ENCODE measurements at regions not wholly inside any gene's neighbourhood (a gene's known extent, or its start where the extent isn't known, plus 50 kb on each side); places are given as distances from the start of the nearest gene placed in this dataset.

GRCh38 chr2:129059476-129059875 is 740.8 kb upstream of the HS6ST1 start:
- DNase-seq, result no peak

GRCh38 chr2:129061069-129061768 is 742.6 kb upstream of the HS6ST1 start:
- DNase-seq, result no peak

GRCh38 chr2:129061769-129062121 is 743.1 kb upstream of the HS6ST1 start:
- no peak for DNase-seq

GRCh38 chr2:129062146-129062912 is 743.7 kb upstream of the HS6ST1 start:
- no peak for DNase-seq

- no peak for DNase-seq
These were observed 748.4 kb upstream of the HS6ST1 start for GRCh38 chr2:129067070-129067469.

- DNase-seq, result no peak
These were observed 749.3 kb upstream of the HS6ST1 start for GRCh38 chr2:129067953-129068352.

GRCh38 chr2:129068543-129068942 is 749.9 kb upstream of the HS6ST1 start:
- DNase-seq, result no peak

GRCh38 chr2:129069875-129070594 is 751.4 kb upstream of the HS6ST1 start:
- DNase-seq, result no peak

- DNase-seq, result no peak
These were observed 752.0 kb upstream of the HS6ST1 start for GRCh38 chr2:129070663-129071062.

GRCh38 chr2:129071531-129071930 is 752.9 kb upstream of the HS6ST1 start:
- no peak for DNase-seq

- DNase-seq, result no peak
These were observed 755.7 kb upstream of the HS6ST1 start for GRCh38 chr2:129074298-129074920.

- no peak for DNase-seq
These were observed 759.9 kb upstream of the HS6ST1 start for GRCh38 chr2:129078548-129078947.

GRCh38 chr2:129080715-129081476 is 762.2 kb upstream of the HS6ST1 start:
- DNase-seq, result no peak

GRCh38 chr2:129085386-129085785 is 766.7 kb upstream of the HS6ST1 start:
- no peak for DNase-seq

- no peak for DNase-seq
These were observed 768.6 kb upstream of the HS6ST1 start for GRCh38 chr2:129087133-129087813.

- DNase-seq, result no peak
These were observed 773.0 kb upstream of the HS6ST1 start for GRCh38 chr2:129091620-129092019.

GRCh38 chr2:129092956-129093355 is 774.3 kb upstream of the HS6ST1 start:
- no peak for DNase-seq

- DNase-seq, result no peak
These were observed 782.5 kb upstream of the HS6ST1 start for GRCh38 chr2:129101186-129101585.

GRCh38 chr2:129103936-129104878 is 785.5 kb upstream of the HS6ST1 start:
- DNase-seq, result no peak

- no peak for DNase-seq
These were observed 793.5 kb upstream of the HS6ST1 start for GRCh38 chr2:129112181-129112580.

GRCh38 chr2:129113776-129114175 is 795.1 kb upstream of the HS6ST1 start:
- DNase-seq, result no peak

Measured in activated gamma-delta T cell (primary cell).